Gastroesophageal sphincter (tissue), 4 donors: ENCODE measurements at regions not wholly inside any gene's neighbourhood (a gene's known extent, or its start where the extent isn't known, plus 50 kb on each side); places are given as distances from the start of the nearest gene placed in this dataset.

Experiments used
- ATAC-seq: fragments of 150-250 bp; one replicate; pipeline ENCODE4 v1.9.1; 2016; ENCODE audit warnings: mild to moderate bottlenecking, moderate library complexity
- H3K27ac ChIP-seq, 4 donors: fragments of 200-600 bp; sonication (generic) in 3 of 4; 1 replicate in 3 of 4; 2 replicates in 1 of 4; pipeline ENCODE4 v1.5.1; 2016 to 2019
- H3K27me3 ChIP-seq: fragments of 200-600 bp; sonication (generic); one replicate; pipeline ENCODE4 v1.5.1; 2019
- H3K36me3 ChIP-seq, 2 donors: fragments of 200-600 bp; sonication (generic); one replicate each; pipeline ENCODE4 v1.5.1; 2019; ENCODE audit warnings: control low read depth in 1 of 2
- H3K4me1 ChIP-seq, 3 donors: fragments of 200-600 bp; sonication (generic); 1 replicate in 2 of 3; 2 replicates in 1 of 3; pipeline ENCODE4 v1.5.1; 2016 to 2019; ENCODE audit warnings: control low read depth in 2 of 3
- H3K4me3 ChIP-seq, 2 donors: fragments of 200-600 bp; sonication (generic); one replicate each; pipeline ENCODE4 v1.5.1; 2019; ENCODE audit warnings: mild to moderate bottlenecking in 1 of 2, moderate library complexity in 1 of 2
- H3K9me3 ChIP-seq, 3 donors: fragments of 200-600 bp; sonication (generic); one replicate each; pipeline ENCODE4 v1.5.1; 2017 to 2019; ENCODE audit warnings: control low read depth in 2 of 3
- EP300 ChIP-seq: sonication (generic); formaldehyde crosslinking; IDR thresholded peaks from one replicate; pipeline ENCODE4 v1.6.1; 2017; ENCODE audit warnings: antibody characterized with exemption, mild to moderate bottlenecking
- POLR2A ChIP-seq, 2 donors: fragments of 450-650 bp; IDR thresholded peaks; one replicate each; pipeline ENCODE4 v1.6.1; 2017; ENCODE audit warnings: antibody characterized with exemption in 2 of 2, mild to moderate bottlenecking in 2 of 2, moderate library complexity in 1 of 2
- POLR2AphosphoS5 ChIP-seq: sonication (generic); formaldehyde crosslinking; IDR thresholded peaks from one replicate; pipeline ENCODE4 v1.6.1; 2017; ENCODE audit warnings: antibody characterized with exemption
- WGBS, 2 donors: methylation state at CpG; one replicate each; pipeline ENCODE4 v1.1.5; 2018; ENCODE audit warnings: low coverage in 1 of 2; 5-methylcytosine and 5-hydroxymethylcytosine counted together
- TF ChIP-seq, protein P1 (sequence below), 4 experiments: fragments of 200-600 bp in 2 of 4; fragments of 450-650 bp in 2 of 4; sonication (generic) in 1 of 4; IDR thresholded peaks; one replicate each; pipeline ENCODE4 v1.5.1; 2017 to 2019; ENCODE audit warnings: antibody characterized with exemption in 4 of 4, mild to moderate bottlenecking in 2 of 4, moderate library complexity in 2 of 4

GRCh38 chr1:221530791-221531190 lies 211.1 kb downstream of the DUSP10 start:
- no peak for ATAC-seq
- Histone ChIP-seq H3K4me3 (no peak overlapping the region), H3K9me3 (no peaks in the 10 kb centered on the region), H3K27ac (no peak overlapping the region), H3K27me3 (no peaks in the 10 kb centered on the region), H3K36me3 (no peaks in the 10 kb centered on the region), H3K4me1 (no peaks in the 10 kb centered on the region)
- TF ChIP-seq POLR2AphosphoS5 (no peak), EP300 (no peak), POLR2A (IDR thresholded peaks at IDR 0.05) (no peak)
- TF ChIP-seq, protein P1, sequence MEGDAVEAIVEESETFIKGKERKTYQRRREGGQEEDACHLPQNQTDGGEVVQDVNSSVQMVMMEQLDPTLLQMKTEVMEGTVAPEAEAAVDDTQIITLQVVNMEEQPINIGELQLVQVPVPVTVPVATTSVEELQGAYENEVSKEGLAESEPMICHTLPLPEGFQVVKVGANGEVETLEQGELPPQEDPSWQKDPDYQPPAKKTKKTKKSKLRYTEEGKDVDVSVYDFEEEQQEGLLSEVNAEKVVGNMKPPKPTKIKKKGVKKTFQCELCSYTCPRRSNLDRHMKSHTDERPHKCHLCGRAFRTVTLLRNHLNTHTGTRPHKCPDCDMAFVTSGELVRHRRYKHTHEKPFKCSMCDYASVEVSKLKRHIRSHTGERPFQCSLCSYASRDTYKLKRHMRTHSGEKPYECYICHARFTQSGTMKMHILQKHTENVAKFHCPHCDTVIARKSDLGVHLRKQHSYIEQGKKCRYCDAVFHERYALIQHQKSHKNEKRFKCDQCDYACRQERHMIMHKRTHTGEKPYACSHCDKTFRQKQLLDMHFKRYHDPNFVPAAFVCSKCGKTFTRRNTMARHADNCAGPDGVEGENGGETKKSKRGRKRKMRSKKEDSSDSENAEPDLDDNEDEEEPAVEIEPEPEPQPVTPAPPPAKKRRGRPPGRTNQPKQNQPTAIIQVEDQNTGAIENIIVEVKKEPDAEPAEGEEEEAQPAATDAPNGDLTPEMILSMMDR (IDR thresholded peaks at IDR 0.05), result no peak

DNA sequence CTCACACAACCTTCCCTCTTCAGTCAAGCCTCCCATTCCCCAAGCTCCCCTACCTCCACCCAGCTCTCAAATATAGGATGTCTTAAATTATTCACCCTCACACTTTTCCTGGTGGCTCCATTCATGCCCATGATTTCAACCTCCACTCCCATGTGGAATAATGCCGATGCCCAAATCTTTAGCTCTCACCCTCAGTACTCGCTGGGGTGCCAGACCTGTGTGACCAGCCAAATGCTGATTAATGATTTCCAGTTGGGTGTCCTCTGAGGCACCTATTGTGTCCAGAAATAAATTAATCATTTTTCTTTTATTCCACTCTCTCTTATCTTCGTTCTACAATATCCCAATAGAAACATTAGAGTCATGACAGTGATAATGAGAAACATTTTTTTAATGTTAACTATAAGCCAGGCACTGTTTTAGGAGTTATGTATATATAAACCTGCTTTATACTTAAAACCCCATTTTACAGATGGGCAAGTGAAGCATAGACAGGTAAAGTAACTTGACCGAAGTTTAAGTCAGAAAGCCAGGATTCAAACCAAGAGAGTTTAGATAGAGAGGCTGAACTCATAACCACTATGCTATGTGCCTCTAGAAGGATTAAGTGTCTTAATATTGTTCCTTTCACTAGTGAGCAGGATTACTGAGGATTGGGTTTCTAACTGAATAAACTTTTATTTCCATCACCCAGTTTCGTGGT lies 209.7 kb downstream of the DUSP10 start:
- Histone ChIP-seq H3K9me3 (no peaks in the 10 kb centered on the region), H3K36me3 (no peaks in the 10 kb centered on the region), H3K27me3 (no peaks in the 10 kb centered on the region), H3K4me1 (no peaks in the 10 kb centered on the region), H3K4me3 (no peak overlapping the region), H3K27ac (no peak overlapping the region)
- WGBS, 2 donors, result 74 to 89% methylated on average over 5 of the region's 5 CpGs
- ATAC-seq, result no peak
- TF ChIP-seq POLR2A (IDR thresholded peaks at IDR 0.05), result no peak
- no peak for TF ChIP-seq EP300
- TF ChIP-seq, protein P1 (IDR thresholded peaks at IDR 0.05), result no peak
- TF ChIP-seq POLR2AphosphoS5, result no peak

- Histone ChIP-seq H3K27me3 (no peaks in the 10 kb centered on the region), H3K9me3 (no peaks in the 10 kb centered on the region), H3K27ac (no peak overlapping the region), H3K36me3 (no peaks in the 10 kb centered on the region), H3K4me3 (no peak overlapping the region), H3K4me1 (peaks cover 0 to 5% (median 0%) of the 10 kb centered on the region in 3 donors)
- WGBS, 2 donors, result 93 to 100% methylated on average over 1 to 3 of the region's 5 CpGs
- ATAC-seq, result no peak
- TF ChIP-seq EP300, result no peak
- TF ChIP-seq, protein P1 (IDR thresholded peaks at IDR 0.05), result no peak
- TF ChIP-seq POLR2AphosphoS5, result no peak
- TF ChIP-seq POLR2A (IDR thresholded peaks at IDR 0.05), result no peak
Observed at GRCh38 chr1:221541296-221541695, 200.6 kb downstream of the DUSP10 start.

DNA sequence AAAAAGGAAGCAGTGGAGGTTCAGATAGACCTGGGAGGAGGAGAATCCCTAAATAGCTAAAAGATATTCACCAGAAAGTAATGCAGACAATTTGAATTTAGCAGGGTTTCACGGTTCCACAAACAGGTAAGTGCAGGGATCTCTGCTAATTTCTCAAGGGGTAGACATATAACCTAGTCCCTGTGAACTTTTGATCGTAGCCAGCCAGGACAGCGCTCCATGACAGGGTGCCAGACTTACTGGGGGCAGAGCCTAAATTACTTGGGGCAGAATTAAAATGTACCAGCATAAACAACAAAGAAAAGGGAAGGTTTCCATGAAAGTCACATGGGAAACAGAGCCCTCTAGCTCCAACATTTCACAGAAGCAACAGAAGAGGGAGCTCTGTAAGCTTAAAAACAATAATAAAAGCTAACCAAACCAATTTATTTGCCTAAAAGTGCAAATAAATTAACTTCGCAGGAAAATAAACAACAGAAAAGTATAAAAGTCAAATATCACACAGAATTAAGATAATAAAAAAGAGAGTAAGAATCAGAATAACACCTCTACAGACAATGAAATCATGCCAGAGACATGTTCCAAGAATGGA lies 198.3 kb downstream of the DUSP10 start:
- Histone ChIP-seq H3K4me3 (no peak overlapping the region), H3K4me1 (peaks cover 0 to 5% (median 0%) of the 10 kb centered on the region in 3 donors), H3K27me3 (no peaks in the 10 kb centered on the region), H3K36me3 (no peaks in the 10 kb centered on the region), H3K27ac (no peak overlapping the region), H3K9me3 (no peaks in the 10 kb centered on the region)
- 14 to 35% methylated on average over 1 to 4 of the region's 4 CpGs for WGBS, 2 donors
- TF ChIP-seq POLR2A (IDR thresholded peaks at IDR 0.05) (no peak), EP300 (no peak), POLR2AphosphoS5 (no peak)
- TF ChIP-seq, protein P1 (IDR thresholded peaks at IDR 0.05), result peak; percentile 24 to 65 (median 52)
- ATAC-seq, result no peak

DNA sequence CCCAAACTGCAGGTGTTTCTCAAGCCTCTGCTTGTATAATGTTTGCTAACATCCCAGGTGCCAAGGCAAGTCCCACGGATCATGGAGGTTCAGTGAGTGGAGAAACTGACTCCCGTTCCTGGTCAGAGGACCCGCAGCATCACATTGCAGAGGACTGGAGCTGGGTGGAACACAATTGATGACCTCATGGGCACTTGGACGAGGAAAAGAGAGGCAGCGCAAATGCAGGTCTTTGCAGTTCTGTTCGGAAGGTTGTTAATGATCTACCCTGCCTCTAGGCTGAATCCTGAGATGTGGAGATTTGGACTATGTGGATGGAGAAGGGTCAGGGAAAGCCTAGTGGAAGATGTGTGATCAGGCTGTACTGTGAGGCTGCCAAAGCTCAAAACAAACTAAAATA lies 192.9 kb downstream of the DUSP10 start:
- ATAC-seq, result no peak
- no peaks in the 10 kb centered on the region for H3K27me3 ChIP-seq
- no peak for TF ChIP-seq POLR2A (IDR thresholded peaks at IDR 0.05)
- no peak for TF ChIP-seq POLR2AphosphoS5
- no peak for TF ChIP-seq EP300
- TF ChIP-seq, protein P1 (IDR thresholded peaks at IDR 0.05), result no peak
- H3K27ac ChIP-seq, result no peak overlapping the region
- H3K9me3 ChIP-seq, result no peaks in the 10 kb centered on the region
- no peaks in the 10 kb centered on the region for H3K36me3 ChIP-seq
- 79 to 87% methylated on average over 4 to 6 of the region's 6 CpGs for WGBS, 2 donors
- no peaks in the 10 kb centered on the region for H3K4me1 ChIP-seq
- no peak overlapping the region for H3K4me3 ChIP-seq
